ENCODE measurements at regions not wholly inside any gene's neighbourhood (a gene's known extent, or its start where the extent isn't known, plus 50 kb on each side); places are given as distances from the start of the nearest gene placed in this dataset.

DNA sequence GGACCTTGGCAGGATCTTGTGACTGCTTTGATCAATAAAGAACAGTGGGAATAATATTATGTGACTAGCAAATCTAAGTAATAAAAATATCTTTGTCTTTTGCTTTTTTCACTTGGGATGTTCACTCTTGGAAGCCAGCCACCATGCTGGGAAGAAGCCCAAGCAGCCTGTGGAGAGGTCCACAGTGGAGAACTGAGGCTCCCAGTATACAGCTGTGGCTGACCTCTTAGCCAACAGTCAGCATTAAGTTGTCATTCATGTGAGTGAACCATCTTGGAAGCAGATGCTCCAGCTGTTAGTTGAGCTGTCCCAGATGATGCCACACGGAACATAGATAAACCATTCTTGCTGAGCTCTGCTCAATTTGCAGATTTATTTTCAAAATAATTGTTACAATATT lies 160.0 kb downstream of the OSR1 start:
- no peak for DNase-seq

DNA sequence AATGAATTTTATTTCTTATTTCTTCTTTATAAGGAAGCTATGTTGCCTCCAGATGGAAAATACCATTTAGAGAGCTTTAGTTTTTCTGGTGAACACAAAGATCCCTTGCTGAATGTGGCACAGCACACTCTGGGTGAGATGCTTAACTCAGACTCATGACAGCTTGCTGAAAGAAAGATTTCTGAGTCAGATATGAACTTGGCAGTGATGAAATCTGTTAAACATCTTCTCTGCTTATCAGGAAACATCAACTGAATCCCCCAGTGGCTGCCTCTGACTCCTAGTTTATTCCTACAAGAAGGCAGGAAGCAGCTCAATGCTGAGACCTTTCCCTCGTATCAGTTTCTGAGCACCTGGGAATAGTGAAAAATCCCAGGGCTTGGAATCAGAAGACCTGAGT lies 162.8 kb downstream of the OSR1 start:
- no peak for DNase-seq

DNA sequence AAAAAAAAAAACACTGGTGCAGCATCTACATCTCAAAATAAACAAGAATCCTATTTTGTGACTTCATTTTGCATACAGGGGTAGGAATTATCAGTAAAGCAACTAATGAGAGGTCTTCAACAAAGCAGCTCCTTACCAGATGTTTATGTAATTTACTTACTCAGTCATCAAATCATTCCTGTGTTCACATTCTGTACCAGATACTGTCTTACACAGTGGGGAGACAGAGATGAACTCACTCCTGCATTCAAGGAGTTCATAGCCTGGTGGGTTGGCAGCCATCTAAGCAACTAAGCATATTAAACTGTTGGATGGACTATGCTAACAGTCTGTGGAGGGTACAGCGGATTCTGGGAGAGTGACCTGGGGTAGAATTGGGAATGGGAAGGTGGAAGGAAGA lies 169.0 kb downstream of the OSR1 start:
- no peak for DNase-seq

DNA sequence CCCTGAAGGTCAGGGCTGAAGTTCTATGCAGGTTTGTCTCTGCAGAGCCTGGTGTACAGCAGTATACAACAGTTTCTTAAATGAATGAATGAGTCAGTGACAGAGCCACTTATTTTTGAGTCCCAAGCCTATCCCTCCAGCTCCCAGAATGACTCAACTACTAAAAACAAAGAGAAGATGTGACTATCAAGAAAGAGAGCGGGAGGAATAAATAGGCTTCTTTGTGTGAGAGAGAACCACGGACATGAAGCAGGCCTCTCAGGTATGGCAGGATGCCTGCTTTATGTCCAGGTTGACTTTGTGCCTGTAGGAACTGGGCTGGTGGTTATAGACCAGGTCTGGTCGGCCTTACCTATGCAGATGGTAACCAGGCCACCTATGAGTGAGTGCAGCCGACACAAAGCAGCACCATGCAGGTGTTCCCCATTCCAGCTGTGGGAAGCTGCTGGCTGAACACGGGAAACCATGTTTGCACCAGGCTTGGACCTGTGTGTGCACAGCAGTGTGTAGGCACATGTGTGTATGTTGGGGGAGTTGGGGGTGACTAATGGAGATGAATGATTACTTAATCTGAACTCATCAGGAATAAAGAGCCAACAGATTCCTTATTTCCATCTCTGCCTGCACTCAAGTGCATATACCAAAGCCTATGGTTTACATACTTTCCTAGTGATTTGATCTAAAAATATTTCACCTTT lies 171.0 kb downstream of the OSR1 start:
- DNase-seq, result no peak

DNA sequence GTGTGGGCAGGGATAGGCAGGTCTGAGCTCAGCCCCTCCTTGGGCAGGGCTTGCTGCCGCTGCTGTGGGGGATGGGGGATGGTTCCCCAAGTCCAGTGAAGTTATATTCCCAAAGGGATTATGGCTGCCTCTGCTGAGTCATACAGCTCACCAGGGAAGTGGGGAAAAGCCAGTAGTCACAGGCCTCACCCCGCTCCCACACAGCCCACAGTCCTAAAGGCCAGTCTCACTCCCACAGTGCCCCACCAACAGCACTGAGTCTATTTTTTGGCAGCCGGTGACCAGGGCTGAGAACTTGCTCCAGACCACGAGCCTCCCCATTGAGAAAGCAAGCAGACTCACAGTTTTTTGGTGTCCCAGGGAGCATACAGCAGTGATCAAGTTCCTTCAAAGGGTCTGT lies 173.3 kb downstream of the OSR1 start:
- no peak for DNase-seq

DNA sequence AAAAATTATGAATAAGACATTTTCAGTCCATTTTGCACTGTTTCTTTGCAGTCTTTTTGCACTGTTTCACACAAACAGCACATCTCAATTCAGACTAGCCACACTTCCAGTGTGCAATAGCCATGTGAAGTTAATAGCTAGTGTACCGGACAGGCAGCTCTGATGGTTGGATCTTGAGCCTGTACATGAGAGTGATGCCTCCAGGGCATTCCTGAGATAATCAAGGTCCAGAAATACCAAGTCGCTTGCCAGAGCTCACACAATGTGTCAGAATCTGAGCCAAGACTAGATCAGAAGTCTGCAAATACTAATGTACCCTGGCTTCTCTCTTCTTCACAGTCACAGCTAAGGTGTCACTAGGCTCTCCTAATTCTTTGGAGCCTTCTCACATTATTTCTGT lies 180.2 kb downstream of the OSR1 start:
- DNase-seq, result no peak

DNA sequence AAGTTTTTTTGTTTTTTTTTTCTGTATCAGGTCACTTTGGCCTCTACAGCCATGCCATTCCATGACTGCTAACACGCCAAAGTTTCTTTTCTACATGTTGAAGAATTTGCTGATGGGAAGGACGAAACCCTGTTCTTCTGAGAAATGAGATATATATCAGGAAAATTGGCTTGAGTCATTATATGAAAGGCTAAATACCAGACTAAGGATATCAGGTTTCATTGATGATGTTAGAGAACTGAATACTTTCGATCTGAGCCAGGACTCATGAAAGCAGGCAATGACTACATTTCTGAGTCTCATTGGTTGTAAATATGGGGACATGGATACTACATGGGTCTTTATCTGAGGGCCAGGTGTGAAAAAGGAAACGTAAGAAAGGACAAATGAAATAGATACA lies 181.4 kb downstream of the OSR1 start:
- DNase-seq, result no peak

DNA sequence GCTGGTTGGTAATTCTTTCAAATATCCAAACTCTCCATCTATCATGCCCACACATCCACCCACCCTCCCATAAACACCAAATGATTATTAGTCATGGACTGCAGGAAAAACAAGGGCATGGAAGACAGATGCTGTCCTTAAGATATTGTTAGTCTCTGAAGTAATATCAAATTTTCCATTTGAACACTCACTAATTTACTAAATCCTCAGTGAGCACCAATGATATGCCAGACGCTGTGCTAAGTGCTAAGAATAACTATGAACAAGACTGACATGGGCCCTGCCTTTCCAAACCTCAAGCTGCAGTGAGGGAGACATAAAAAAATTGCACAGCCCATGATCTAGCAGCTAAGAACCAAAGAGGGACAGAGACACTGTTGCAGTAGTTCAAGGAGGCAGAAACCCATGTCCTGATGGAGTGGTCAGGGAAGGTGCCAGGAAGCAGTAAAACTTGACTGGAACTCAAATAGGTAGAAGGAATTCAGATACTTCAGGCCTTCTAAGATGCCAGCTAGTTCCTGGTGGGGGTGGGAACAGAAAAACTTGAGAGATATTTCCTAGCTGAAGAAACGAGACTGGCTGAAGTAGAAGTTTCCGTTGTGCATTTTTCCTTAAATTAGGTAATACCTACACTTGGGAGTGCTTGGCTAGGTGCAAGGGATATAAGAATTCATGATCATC lies 182.1 kb downstream of the OSR1 start:
- no peak for DNase-seq

DNA sequence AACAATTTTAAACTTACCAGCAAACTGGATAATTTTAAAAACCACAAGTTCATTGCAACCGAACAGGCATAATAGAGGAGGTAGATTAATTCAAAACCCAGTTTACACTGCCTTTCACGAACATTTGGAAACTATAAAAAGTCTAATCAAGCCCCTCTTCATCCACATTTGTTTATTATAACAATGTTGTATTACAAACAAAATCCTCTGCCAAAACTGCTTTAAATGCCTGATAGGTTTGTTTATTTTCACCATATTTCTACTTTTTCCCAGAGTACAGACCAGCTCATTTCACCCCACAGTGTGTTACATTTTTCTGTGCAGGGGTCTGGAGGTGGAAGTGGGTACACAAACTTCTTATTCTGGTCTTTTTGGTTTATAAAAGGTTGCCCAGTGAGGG lies 184.2 kb downstream of the OSR1 start:
- no peak for DNase-seq

DNA sequence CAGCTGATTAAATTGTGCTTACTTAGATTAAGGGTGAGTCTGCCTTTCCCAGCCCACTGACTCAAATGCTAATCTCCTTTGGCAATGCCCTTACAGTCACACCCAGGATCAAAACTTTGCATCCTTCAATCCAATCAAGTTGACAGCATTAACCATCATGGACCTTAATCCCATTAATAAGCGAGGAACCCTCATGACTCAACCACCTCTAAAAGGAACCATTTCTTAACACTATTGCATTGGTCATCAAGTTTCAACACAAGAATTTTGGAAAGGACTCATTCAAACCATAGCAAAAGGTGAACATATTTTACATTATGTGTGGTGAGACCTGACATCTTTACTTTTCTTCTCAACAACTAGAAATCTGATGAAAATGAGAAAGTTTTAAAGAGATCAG lies 187.0 kb downstream of the OSR1 start:
- no peak for DNase-seq

DNA sequence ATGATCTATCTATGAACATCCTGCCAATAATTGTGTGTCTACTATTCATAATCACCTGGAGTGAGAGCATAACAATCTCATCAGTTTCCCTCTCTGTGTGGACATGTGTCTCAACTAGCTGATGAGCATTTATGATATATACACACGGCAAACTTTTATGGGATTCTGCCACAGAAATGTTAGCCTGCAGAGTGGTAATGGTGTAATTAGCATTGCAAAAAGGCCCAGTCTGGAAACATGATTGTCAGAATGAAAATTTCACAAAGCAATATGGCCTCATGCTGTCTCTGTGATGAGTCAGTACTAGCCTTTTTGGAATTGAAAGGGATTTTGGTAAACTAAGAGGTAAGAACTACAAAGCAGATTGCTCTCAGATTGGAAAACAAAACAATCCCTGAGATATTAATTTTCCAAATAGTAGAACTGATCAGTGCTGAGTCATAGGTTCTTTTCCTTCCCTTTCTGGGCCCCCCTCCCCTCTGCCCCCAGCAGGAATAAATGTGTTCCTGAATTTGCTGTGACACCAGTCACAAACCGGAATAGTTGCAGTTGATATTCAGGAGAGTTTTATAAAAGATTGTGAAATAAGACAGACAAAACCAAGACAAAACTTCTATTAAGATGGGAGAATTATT lies 189.2 kb downstream of the OSR1 start:
- no peak for DNase-seq

DNA sequence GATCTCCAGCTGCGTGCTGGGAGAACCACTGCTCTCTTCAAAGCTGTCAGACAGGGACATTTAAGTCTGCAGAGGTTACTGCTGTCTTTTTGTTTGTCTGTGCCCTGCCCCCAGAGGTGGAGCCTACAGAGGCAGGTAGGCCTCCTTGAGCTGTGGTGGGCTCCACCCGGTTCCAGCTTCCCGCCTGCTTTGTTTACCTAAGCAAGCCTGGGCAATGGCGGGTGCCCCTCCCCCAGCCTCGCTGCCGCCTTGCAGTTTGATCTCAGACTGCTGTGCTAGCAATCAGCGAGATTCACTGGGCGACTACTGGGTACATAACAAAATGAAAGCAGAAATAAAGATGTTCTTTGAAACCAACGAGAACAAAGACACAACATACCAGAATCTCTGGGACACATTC lies 194.3 kb downstream of the OSR1 start:
- peak in 1 of 3 experiments; percentile 16 for DNase-seq

DNA sequence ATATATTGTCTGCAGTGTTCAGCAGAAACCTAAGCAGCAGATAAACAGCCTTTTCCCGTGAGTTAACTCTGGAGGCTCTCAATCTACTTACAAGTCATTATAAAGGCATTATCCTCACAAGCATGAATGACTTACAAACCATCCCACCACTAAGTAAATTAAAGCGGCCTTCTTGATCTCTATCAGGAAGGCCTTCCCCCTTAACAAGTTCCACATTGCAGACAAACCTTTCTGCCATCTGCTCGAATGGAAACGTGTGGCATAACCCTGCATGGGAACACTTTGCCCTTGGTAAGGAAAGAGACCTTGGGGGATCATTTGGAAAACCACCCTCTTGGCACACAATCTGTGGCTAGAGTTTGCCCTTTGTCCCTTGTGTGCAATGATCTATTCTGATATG lies 199.5 kb downstream of the OSR1 start:
- no peak for DNase-seq

DNA sequence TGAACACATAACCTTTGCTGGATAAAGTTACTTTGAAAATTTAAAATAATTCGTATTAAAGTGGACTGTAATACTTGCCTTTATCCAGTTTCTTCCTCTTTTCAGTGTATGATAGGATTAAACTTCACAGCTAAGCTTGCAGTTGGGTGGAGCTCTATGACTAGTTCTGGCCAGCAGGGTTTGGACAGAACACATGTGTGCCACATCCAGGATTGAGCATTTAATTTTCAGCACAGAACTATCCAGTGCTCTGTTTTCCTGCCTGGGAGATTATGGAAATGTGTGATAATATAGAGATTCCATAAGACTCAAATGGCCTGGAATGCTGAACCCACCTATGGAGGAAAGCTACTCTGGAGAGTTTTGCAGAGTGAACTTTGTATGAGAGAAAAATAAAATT lies 200.2 kb downstream of the OSR1 start:
- no peak for DNase-seq

DNA sequence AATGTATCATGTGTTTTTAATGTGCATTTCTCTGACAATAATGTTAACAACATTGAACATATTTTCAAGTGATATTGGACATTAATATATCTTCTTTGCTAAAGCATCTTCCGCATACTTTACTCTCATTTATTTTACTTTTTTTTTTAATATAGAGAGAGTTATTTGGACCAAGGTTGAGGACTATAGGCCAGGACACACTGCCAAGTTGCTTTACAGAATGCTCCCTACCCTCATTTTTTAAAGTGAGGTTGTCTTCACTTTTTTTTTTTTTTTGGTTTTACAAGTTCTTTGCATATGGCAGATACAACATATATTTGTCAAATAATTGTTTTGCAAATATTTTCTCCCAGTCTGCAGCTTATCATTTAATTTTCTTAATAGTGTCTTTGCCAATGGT lies 201.8 kb downstream of the OSR1 start:
- no peak for DNase-seq

DNA sequence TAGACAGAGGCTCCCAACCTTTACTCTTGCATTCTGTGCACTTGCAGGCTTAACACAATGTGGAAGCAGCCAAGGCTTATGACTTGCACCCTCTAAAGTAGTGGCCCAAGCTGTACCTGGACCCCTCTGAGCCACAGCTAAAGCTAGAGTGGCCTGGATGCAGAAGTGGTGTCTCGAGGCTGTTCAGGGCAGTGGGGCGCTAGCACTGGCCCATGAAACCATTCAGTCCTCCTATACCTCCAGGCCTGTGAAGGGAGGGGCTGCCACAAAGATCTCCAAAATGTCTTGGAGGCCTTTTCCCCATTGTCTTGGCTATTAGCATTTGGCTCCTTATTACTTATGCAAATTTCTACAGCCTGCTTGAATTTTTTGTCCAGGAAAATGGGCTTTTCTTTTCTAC lies 207.7 kb downstream of the OSR1 start:
- DNase-seq, result no peak

DNA sequence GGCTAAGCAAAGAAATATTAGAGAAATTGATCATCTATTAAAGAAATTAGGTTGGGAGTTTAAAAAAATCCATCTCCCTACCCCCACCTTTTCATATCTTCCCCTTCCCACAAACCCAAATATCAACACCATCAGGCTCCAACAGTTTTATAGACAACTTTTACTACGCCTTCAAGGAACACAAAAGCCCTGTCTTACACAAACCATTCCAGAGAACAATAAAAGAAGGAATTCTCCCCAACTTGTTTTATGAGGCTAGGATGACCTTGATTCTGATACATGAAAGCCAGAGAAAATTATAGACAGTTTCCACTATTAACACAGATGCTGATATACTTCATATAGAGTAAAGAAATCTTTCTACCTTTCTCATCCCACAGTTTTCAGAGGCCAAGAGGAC lies 211.6 kb downstream of the OSR1 start:
- DNase-seq, result no peak

DNA sequence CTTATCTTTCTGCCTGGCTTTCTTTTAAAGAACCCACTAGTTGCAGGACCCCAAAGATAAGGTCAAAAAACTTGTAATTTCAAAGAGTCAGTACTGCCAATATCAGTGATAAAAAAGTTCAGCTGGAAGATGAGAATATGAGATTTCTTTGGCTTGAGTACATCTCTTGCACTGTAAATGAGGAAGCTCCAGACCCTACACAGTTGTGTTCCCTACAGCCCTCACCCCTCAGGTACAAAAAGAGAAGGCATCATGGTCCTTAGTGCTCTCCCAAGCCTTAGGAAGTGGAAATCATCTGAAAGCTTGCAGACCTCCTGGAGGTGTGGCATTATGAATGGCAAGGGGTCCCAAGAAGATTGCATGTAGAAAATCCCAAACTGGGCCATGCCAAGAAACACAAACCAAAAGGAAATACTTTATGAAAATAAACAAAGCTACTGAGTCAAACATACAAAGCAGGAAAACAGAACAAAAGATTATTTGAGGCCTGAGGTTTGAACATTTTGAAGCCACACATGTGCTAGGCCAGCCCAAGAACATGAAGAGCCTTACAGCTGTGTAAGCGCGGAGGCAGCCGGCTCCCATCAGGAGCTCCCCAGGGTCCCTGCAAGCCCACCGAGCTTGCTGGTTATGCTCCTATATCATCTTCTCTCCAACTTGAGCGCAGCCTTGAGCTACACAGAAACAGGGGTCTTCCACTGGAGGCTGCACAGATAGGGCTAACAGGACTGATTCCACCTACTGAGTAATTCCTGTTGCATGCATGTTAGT lies 217.0 kb downstream of the OSR1 start:
- no peak for DNase-seq

DNA sequence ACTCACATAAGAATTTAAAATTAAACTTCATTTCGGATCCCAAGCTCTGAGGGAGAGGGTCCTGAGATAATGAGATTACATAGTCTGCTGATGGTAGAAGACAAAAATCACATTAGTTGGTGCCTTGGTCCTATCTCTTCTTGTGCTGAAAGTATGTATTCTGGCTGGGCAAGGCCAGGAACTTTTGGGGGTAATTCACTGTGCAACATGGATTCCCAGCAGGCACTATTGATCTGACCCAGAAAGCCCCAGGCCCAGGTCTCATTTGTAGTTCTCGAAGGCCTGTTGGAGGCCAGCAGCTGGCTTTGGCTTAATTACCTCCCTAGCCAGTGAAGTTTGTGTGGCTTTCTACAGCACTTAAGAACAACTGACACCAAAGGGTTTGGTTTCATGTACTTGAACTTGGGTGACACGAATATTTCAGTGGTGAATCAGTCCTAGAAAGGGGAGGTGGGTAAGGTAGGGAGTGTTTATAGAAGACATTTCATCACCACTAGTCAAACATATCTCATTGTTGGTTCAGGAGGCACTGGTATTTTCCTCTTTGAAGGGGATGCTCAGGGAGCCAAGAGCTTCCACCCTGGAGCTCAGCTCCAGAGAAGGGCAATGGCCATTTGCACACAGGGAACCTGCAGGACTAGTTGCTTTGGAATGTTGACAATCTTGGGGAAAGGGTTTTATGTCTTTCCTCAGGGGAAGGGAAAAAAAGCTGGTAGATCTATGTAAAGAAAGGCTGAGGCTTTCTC lies 217.8 kb downstream of the OSR1 start:
- peak in 1 of 3 experiments; percentile 31 for DNase-seq

DNA sequence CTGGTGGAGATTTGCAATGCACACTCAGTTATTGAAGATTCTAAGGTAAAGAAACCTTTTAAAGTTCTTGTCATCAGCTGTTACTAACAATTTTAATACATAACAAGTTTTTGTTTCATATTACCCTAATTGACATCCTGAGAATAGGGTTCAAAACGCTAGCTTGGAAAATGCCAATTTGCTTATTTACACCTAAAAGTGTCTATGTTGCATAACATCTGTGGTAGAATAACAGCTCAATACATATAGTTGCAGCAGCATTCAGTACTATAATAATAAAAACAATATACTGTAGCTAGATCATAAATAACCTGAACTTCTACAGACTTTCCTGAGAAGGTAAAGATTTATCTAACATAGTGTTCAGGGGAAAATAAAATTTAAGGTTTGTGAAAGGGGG lies 219.0 kb downstream of the OSR1 start:
- DNase-seq, result no peak

DNA sequence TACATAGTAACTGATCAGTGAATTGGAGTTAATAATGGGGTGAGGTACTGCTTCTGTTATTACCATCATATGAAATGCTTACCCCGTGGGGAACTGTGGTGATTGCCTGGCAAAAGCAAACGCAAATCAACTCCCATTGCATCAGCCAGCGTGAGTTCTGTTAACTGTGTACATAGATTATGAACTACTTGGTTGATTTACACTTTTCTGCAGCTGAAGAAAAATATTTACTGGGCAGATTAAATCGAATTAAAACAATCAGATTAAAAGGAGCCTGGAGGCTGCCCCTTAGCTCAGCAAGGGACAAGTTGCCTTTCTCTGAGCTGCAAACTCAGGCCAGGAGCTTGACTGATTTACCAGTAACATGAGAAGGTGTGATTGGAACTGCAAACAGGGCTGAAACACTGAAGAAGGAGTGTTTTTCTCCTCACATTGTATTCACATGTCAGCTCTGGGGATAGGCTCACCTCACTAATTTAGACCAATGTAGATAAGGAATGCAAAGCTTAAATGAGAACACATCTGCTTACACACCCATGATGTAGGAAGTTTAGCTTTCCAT lies 220.1 kb downstream of the OSR1 start:
- DNase-seq, result no peak

DNA sequence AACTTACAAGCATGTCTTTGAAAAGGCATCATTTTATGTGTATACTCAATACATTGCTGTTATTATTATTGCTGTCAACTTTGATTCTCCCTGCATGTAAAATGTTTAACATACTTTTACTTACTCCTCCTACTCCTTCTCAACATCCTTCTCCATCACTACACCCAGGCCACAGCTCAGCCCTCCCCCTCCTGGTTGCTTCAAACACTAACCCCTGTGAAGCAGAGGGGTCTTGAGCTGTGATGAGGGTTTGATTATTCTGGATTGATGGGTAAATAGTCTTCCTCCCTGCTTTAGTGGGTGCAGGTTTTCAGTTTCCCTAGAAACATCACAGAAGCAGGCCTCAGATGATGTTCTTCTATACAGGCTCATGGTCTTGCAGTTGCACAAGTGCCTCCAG lies 221.0 kb downstream of the OSR1 start:
- no peak for DNase-seq

DNA sequence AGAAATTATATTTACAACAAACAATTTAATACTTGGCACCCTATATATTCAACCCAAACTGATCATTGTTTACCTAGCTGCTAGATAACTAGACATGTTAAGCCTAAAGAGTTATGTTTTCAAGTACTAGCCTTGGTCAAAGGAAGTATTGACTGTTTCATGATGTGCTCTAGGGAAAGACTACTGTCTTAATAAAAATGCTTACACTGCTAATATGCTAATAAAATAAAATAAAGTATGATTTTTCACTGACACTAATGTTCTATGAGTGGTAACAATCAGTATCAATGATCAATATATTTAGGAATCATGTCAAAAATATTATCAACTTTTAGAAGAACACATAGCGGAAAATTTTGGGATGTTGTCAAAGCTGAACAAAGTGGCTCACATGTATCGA lies 225.5 kb downstream of the OSR1 start:
- no peak for DNase-seq

Measured in NCI-H1417 (cell line).